GM21447 (cell line): ENCODE measurements at regions not wholly inside any gene's neighbourhood (a gene's known extent, or its start where the extent isn't known, plus 50 kb on each side); places are given as distances from the start of the nearest gene placed in this dataset.

ENCODE experiments used
- ATAC-seq: cut with Tn5 transposase; IDR thresholded peaks from one replicate; pipeline ENCODE4 v1.9.1; 2021; ENCODE audit not compliant: unreplicated experiment

GRCh38 chr6:104123227-104123626 is 736.5 kb downstream of the HACE1 start:
- no peak for ATAC-seq

GRCh38 chr6:104118274-104118673 is 741.4 kb downstream of the HACE1 start:
- ATAC-seq, result no peak

- no peak for ATAC-seq
Observed at GRCh38 chr6:104109806-104110205, 749.9 kb downstream of the HACE1 start.

GRCh38 chr6:104108634-104109033 is 751.1 kb downstream of the HACE1 start:
- no peak for ATAC-seq

GRCh38 chr6:104095661-104096416 is 763.9 kb downstream of the HACE1 start:
- no peak for ATAC-seq

GRCh38 chr6:104087765-104088164 is 772.0 kb downstream of the HACE1 start:
- no peak for ATAC-seq

GRCh38 chr6:104068281-104068680 is 791.4 kb downstream of the HACE1 start:
- no peak for ATAC-seq

GRCh38 chr6:104064876-104065275 is 794.8 kb downstream of the HACE1 start:
- ATAC-seq, result no peak

GRCh38 chr6:104050455-104050854 is 809.3 kb downstream of the HACE1 start:
- ATAC-seq, result no peak

- no peak for ATAC-seq
Observed at GRCh38 chr6:104046426-104046825, 813.3 kb downstream of the HACE1 start.

GRCh38 chr6:104031346-104031745 is 828.4 kb downstream of the HACE1 start:
- no peak for ATAC-seq

- ATAC-seq, result no peak
Observed at GRCh38 chr6:104022126-104022525, 837.6 kb downstream of the HACE1 start.

- ATAC-seq, result no peak
Observed at GRCh38 chr6:104019075-104019753, 840.5 kb downstream of the HACE1 start.

GRCh38 chr6:104017410-104018381 is 842.0 kb downstream of the HACE1 start:
- ATAC-seq, result no peak

GRCh38 chr6:104014163-104014959 is 845.4 kb downstream of the HACE1 start:
- ATAC-seq, result no peak

GRCh38 chr6:104013312-104013971 is 846.3 kb downstream of the HACE1 start:
- ATAC-seq, result no peak

GRCh38 chr6:104010897-104011296 is 848.8 kb downstream of the HACE1 start:
- no peak for ATAC-seq

GRCh38 chr6:104003803-104004516 is 855.8 kb downstream of the HACE1 start:
- no peak for ATAC-seq

GRCh38 chr6:103995571-103995970 is 864.1 kb downstream of the HACE1 start:
- ATAC-seq, result no peak
